Natural killer cell (primary cell): ENCODE measurements at regions not wholly inside any gene's neighbourhood (a gene's known extent, or its start where the extent isn't known, plus 50 kb on each side); places are given as distances from the start of the nearest gene placed in this dataset.
A peak's percentile ranks its signal among the peaks of the same experiment; 100 is the strongest.

Experiments used
- ATAC-seq, 3 donors: fragments of 150-1000 bp in 2 of 3; fragments of 200-7000 bp in 1 of 3; cut with Tn5 transposase; 1 replicate in 1 of 3; 2 replicates in 2 of 3; pipeline ENCODE4 v1.10.0; 2021; ENCODE audit warnings: mild to moderate bottlenecking in 2 of 3, moderate library complexity in 2 of 3
- DNase-seq, 2 donors: peaks; one replicate each; pipeline versions ENCODE4 v3.0.0 to v3.0.0-alpha.2; 2013 to 2021; ENCODE audit warnings: mixed read lengths in 1 of 2
- H3K27ac ChIP-seq: one replicate; pipeline ENCODE4 v1.5.1; 2013; ENCODE audit warnings: mild to moderate bottlenecking, low read length
- H3K27me3 ChIP-seq: one replicate; pipeline ENCODE4 v1.6.1; 2013; ENCODE audit warnings: low read length; ENCODE audit not compliant: control insufficient read depth, insufficient read depth
- H3K36me3 ChIP-seq: one replicate; pipeline ENCODE4 v1.6.1; 2013; ENCODE audit warnings: low read length; ENCODE audit not compliant: control insufficient read depth, insufficient read depth
- H3K4me1 ChIP-seq: one replicate; pipeline ENCODE4 v1.6.1; 2013; ENCODE audit warnings: low read length; ENCODE audit not compliant: control insufficient read depth, insufficient read depth
- H3K4me3 ChIP-seq: one replicate; pipeline ENCODE4 v1.5.1; 2013; ENCODE audit warnings: low read length
- H3K9me3 ChIP-seq: one replicate; pipeline ENCODE4 v1.6.1; 2013; ENCODE audit warnings: low read length; ENCODE audit not compliant: control insufficient read depth, insufficient read depth
- H3K27ac Mint-ChIP-seq, 2 donors: one replicate each; pipeline ENCODE4 v1.8.0; 2022; ENCODE audit warnings: mild to moderate bottlenecking in 2 of 2, mixed read lengths in 2 of 2, moderate library complexity in 1 of 2
- H3K27me3 Mint-ChIP-seq, 2 donors: one replicate each; pipeline ENCODE4 v1.8.0; 2022; ENCODE audit warnings: low read depth in 2 of 2, mixed read lengths in 2 of 2
- H3K36me3 Mint-ChIP-seq: one replicate; pipeline ENCODE4 v1.8.0; 2022; ENCODE audit warnings: mixed read lengths
- H3K4me1 Mint-ChIP-seq, 2 donors: one replicate each; pipeline ENCODE4 v1.8.0; 2022; ENCODE audit warnings: mixed read lengths in 2 of 2
- H3K4me3 Mint-ChIP-seq: one replicate; pipeline ENCODE4 v1.8.0; 2022; ENCODE audit warnings: mild to moderate bottlenecking, moderate library complexity, mixed read lengths
- H3K9me3 Mint-ChIP-seq, 2 donors: one replicate each; pipeline ENCODE4 v1.8.0; 2022; ENCODE audit warnings: mixed read lengths in 2 of 2
- WGBS: methylation state at CpG from one replicate; pipeline ENCODE4 v1.1.7; 2013; ENCODE audit warnings: missing lambda C conversion rate; ENCODE audit not compliant: insufficient coverage; 5-methylcytosine and 5-hydroxymethylcytosine counted together
- intact Hi-C: fragments of 100-400 bp; cut with micrococcal nuclease; formaldehyde crosslinking; loops from one replicate; pipeline ENCODE4 v1.14.2; 2022
- TF ChIP-seq, protein P1 (sequence below): fragments of 200-600 bp; IDR thresholded peaks from one replicate; pipeline ENCODE4 v1.8.0; 2022; ENCODE audit warnings: antibody characterized with exemption

- TF ChIP-seq, protein P1, sequence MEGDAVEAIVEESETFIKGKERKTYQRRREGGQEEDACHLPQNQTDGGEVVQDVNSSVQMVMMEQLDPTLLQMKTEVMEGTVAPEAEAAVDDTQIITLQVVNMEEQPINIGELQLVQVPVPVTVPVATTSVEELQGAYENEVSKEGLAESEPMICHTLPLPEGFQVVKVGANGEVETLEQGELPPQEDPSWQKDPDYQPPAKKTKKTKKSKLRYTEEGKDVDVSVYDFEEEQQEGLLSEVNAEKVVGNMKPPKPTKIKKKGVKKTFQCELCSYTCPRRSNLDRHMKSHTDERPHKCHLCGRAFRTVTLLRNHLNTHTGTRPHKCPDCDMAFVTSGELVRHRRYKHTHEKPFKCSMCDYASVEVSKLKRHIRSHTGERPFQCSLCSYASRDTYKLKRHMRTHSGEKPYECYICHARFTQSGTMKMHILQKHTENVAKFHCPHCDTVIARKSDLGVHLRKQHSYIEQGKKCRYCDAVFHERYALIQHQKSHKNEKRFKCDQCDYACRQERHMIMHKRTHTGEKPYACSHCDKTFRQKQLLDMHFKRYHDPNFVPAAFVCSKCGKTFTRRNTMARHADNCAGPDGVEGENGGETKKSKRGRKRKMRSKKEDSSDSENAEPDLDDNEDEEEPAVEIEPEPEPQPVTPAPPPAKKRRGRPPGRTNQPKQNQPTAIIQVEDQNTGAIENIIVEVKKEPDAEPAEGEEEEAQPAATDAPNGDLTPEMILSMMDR: no peak
- Histone ChIP-seq H3K9me3 (no peaks in the 10 kb centered on the region), H3K4me3 (no peak overlapping the region), H3K27ac (no peak overlapping the region), H3K4me1 (no peaks in the 10 kb centered on the region), H3K27me3 (no peaks in the 10 kb centered on the region), H3K36me3 (no peaks in the 10 kb centered on the region)
- no peak overlapping the region for H3K4me3 Mint-ChIP-seq
- no peaks in the 10 kb centered on the region for H3K4me1 Mint-ChIP-seq
- no peaks in the 10 kb centered on the region for H3K36me3 Mint-ChIP-seq
- WGBS: 53% methylated on average over 4 of the region's 6 CpGs
- DNase-seq (no peak), ATAC-seq (no peak)
- H3K27ac Mint-ChIP-seq: no peak overlapping the region
- H3K27me3 Mint-ChIP-seq: no peaks in the 10 kb centered on the region
- peaks cover 5 to 10% of the 10 kb centered on the region in 2 donors for H3K9me3 Mint-ChIP-seq
- intact Hi-C loops: no loop called here
Measured at GRCh38 chr7:81211204-81211933, 292.5 kb upstream of the SEMA3C start.

DNA sequence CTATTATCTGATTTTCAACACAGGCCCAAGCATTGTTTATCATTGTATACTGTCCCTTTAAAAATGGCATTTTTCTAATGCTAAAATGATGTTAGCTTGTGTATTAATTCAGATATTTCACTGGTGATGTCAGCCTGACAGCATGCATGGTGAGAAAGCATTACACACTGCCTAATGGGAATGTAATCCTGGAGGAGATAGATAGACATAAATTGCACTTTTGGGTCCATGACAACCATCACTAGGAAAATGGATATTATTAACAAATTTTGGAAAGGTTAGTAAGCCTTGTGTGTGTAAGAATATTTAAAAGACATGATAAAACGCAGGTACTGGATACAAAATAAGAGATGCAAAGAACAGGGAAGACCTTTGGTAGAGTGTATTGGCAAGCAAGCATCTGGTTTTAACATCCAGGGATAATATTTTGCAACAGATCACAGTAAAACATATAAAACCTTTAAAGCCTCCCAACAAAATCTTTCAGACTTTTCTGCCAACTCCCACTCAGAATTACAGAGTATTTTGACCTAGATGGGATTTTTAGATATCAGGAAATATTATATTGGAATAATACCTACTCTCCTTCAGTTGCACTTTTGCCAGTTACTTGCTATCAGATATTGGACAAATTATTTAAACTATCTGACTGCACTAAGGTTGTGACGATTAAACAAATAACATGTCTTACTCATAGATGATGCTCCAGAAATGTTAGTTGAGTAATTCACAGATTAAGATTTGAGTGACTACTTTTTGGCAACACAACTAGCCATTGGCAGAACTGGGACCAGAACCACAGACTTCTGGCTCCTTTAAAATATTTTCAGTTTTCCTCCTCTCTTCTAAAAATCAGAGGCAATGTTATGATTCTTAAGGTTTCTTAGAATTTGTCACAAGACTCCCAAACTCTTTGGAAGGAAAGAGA, 291.6 kb upstream of the SEMA3C start:
- H3K4me1 ChIP-seq: no peaks in the 10 kb centered on the region
- ATAC-seq: no peak
- H3K27me3 Mint-ChIP-seq: no peaks in the 10 kb centered on the region
- intact Hi-C loops: no loop called here
- H3K4me3 ChIP-seq: no peak overlapping the region
- no peak overlapping the region for H3K4me3 Mint-ChIP-seq
- WGBS: 71% methylated on average over 2 of the region's 2 CpGs
- H3K9me3 Mint-ChIP-seq: peaks cover 7 to 10% of the 10 kb centered on the region in 2 donors
- no peaks in the 10 kb centered on the region for H3K4me1 Mint-ChIP-seq
- H3K27ac Mint-ChIP-seq: no peak overlapping the region
- H3K27ac ChIP-seq: no peak overlapping the region
- H3K36me3 ChIP-seq: no peaks in the 10 kb centered on the region
- H3K36me3 Mint-ChIP-seq: no peaks in the 10 kb centered on the region
- TF ChIP-seq, protein P1: no peak
- no peaks in the 10 kb centered on the region for H3K9me3 ChIP-seq
- H3K27me3 ChIP-seq: no peaks in the 10 kb centered on the region
- DNase-seq: no peak

- H3K4me1 ChIP-seq: no peaks in the 10 kb centered on the region
- no peak overlapping the region for H3K27ac ChIP-seq
- intact Hi-C loops: no loop called here
- H3K4me3 ChIP-seq: no peak overlapping the region
- Mint-ChIP-seq H3K4me3 (no peak overlapping the region), H3K36me3 (no peaks in the 10 kb centered on the region), H3K9me3 (peaks cover 9 to 10% of the 10 kb centered on the region in 2 donors), H3K27ac (no peak overlapping the region), H3K4me1 (no peaks in the 10 kb centered on the region), H3K27me3 (no peaks in the 10 kb centered on the region)
- no peaks in the 10 kb centered on the region for H3K9me3 ChIP-seq
- TF ChIP-seq, protein P1: no peak
- ATAC-seq (peak in 1 of 3 donors; percentile 69), DNase-seq (no peak)
- no peaks in the 10 kb centered on the region for H3K27me3 ChIP-seq
- 84% methylated on average over 2 of the region's 2 CpGs for WGBS
- no peaks in the 10 kb centered on the region for H3K36me3 ChIP-seq
Measured at GRCh38 chr7:81209059-81209458, 290.2 kb upstream of the SEMA3C start.
